Neural progenitor cell (in vitro differentiated cells): ENCODE measurements at regions not wholly inside any gene's neighbourhood (a gene's known extent, or its start where the extent isn't known, plus 50 kb on each side); places are given as distances from the start of the nearest gene placed in this dataset.

Experiments
- DNase-seq: peaks from one replicate; pipeline ENCODE4 v3.0.0-alpha.2; 2016; ENCODE audit warnings: low spot score
- H2AFZ ChIP-seq: fragments of 200-600 bp; sonication (generic); replicated peaks from 2 replicates; pipeline ENCODE4 v1.6.1; 2016; ENCODE audit warnings: antibody characterized with exemption
- H3F3A ChIP-seq: fragments of 200-600 bp; sonication (generic); 2 replicates; pipeline ENCODE4 v1.6.1; 2016; ENCODE audit warnings: antibody characterized with exemption, low read depth
- H3K27ac ChIP-seq: fragments of 200-600 bp; sonication (generic); 2 replicates; pipeline ENCODE4 v1.5.1; 2016; ENCODE audit warnings: mild to moderate bottlenecking
- H3K27me3 ChIP-seq: fragments of 200-600 bp; sonication (generic); 2 replicates; pipeline ENCODE4 v1.6.1; 2016; ENCODE audit warnings: mild to moderate bottlenecking, moderate library complexity
- H3K36me3 ChIP-seq: fragments of 200-600 bp; sonication (generic); 2 replicates; pipeline ENCODE4 v1.5.1; 2016
- H3K4me1 ChIP-seq: fragments of 200-600 bp; sonication (generic); 2 replicates; pipeline ENCODE4 v1.6.1; 2016; ENCODE audit warnings: mixed run types
- H3K4me2 ChIP-seq: fragments of 200-600 bp; sonication (generic); 2 replicates; pipeline ENCODE4 v1.6.1; 2016
- H3K4me3 ChIP-seq: fragments of 200-600 bp; sonication (generic); 2 replicates; pipeline ENCODE4 v1.5.1; 2016
- H3K79me2 ChIP-seq: fragments of 200-600 bp; sonication (generic); 2 replicates; pipeline ENCODE4 v1.6.1; 2016; ENCODE audit warnings: low read depth
- H3K9ac ChIP-seq: fragments of 200-600 bp; sonication (generic); 2 replicates; pipeline ENCODE4 v1.6.1; 2016
- H3K9me3 ChIP-seq: fragments of 200-600 bp; sonication (generic); 2 replicates; pipeline ENCODE4 v1.5.1; 2016; ENCODE audit warnings: low read depth
- H4K20me1 ChIP-seq: fragments of 200-600 bp; sonication (generic); 2 replicates; pipeline ENCODE4 v1.6.1; 2016; ENCODE audit warnings: low read depth
- H3K27ac Mint-ChIP-seq: 3 replicates; pipeline ENCODE4 v1.8.0; 2021; ENCODE audit warnings: mixed read lengths
- H3K27me3 Mint-ChIP-seq: 2 replicates; pipeline ENCODE4 v1.8.0; 2022; ENCODE audit warnings: low read depth, mild to moderate bottlenecking, inconsistent platforms, moderate library complexity, mixed read lengths; ENCODE audit not compliant: insufficient read depth
- H3K36me3 Mint-ChIP-seq: 3 replicates; pipeline ENCODE4 v1.8.0; 2021; ENCODE audit warnings: mixed read lengths
- H3K4me1 Mint-ChIP-seq: 3 replicates; pipeline ENCODE4 v1.8.0; 2021; ENCODE audit warnings: mixed read lengths
- H3K4me3 Mint-ChIP-seq: 3 replicates; pipeline ENCODE4 v1.8.0; 2021; ENCODE audit warnings: mild to moderate bottlenecking, moderate library complexity, mixed read lengths
- H3K9me3 Mint-ChIP-seq: 3 replicates; pipeline ENCODE4 v1.8.0; 2020; ENCODE audit warnings: mixed read lengths
- EZH2 ChIP-seq: fragments of 200-600 bp; sonication (generic); IDR thresholded peaks from 2 replicates; pipeline ENCODE4 v1.6.1; 2017; ENCODE audit warnings: antibody characterized with exemption, mild to moderate bottlenecking, moderate library complexity
- EZH2phosphoT487 ChIP-seq: fragments of 200-600 bp; sonication (generic); IDR thresholded peaks from 2 replicates; pipeline ENCODE4 v1.6.1; 2017; ENCODE audit warnings: antibody characterized with exemption
- TF ChIP-seq, protein P1 (sequence below): fragments of 200-600 bp; sonication (generic); IDR thresholded peaks from 2 replicates; pipeline ENCODE4 v1.5.1; 2017; ENCODE audit warnings: antibody characterized with exemption, mild to moderate bottlenecking

DNA sequence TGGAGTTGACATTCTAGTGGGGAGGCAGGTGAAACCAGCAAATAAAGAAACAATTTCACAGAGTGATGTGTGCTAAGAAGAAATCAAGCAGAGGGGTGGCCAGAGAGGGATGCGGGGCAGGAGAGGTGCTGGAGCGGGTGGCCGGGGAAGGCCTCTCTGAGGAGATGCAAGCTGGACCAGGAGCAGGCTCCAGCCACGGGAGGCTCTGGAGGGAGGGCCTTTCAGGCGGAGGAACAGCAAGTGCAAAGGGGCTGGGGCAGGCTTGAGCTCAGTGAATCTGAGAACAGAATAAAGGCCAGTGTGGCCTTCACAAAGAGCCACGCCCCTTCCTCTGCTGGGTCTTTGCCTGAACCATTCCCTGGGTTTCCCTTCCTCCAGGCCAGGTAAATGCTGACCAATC is 73.2 kb upstream of the NEURL1B start:
- H3K9ac ChIP-seq = no peak overlapping the region
- no peaks in the 10 kb centered on the region for H4K20me1 ChIP-seq
- H3K9me3 ChIP-seq = no peaks in the 10 kb centered on the region
- Mint-ChIP-seq H3K9me3 (no peaks in the 10 kb centered on the region), H3K27me3 (peaks cover 4% of the 10 kb centered on the region), H3K4me1 (peaks cover 32% of the 10 kb centered on the region), H3K4me3 (no peak overlapping the region), H3K36me3 (no peaks in the 10 kb centered on the region), H3K27ac (peak overlapping the region; percentile 68)
- TF ChIP-seq EZH2phosphoT487 (no peak), EZH2 (no peak)
- TF ChIP-seq, protein P1, sequence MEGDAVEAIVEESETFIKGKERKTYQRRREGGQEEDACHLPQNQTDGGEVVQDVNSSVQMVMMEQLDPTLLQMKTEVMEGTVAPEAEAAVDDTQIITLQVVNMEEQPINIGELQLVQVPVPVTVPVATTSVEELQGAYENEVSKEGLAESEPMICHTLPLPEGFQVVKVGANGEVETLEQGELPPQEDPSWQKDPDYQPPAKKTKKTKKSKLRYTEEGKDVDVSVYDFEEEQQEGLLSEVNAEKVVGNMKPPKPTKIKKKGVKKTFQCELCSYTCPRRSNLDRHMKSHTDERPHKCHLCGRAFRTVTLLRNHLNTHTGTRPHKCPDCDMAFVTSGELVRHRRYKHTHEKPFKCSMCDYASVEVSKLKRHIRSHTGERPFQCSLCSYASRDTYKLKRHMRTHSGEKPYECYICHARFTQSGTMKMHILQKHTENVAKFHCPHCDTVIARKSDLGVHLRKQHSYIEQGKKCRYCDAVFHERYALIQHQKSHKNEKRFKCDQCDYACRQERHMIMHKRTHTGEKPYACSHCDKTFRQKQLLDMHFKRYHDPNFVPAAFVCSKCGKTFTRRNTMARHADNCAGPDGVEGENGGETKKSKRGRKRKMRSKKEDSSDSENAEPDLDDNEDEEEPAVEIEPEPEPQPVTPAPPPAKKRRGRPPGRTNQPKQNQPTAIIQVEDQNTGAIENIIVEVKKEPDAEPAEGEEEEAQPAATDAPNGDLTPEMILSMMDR = no peak
- H3K36me3 ChIP-seq = no peaks in the 10 kb centered on the region
- no peak overlapping the region for H3K27ac ChIP-seq
- peaks cover 18% of the 10 kb centered on the region for H3F3A ChIP-seq
- no peak overlapping the region for H2AFZ ChIP-seq
- H3K27me3 ChIP-seq = no peaks in the 10 kb centered on the region
- H3K4me2 ChIP-seq = no peak overlapping the region
- H3K4me3 ChIP-seq = no peak overlapping the region
- no peak for DNase-seq
- H3K4me1 ChIP-seq = peaks cover 32% of the 10 kb centered on the region
- H3K79me2 ChIP-seq = no peaks in the 10 kb centered on the region

DNA sequence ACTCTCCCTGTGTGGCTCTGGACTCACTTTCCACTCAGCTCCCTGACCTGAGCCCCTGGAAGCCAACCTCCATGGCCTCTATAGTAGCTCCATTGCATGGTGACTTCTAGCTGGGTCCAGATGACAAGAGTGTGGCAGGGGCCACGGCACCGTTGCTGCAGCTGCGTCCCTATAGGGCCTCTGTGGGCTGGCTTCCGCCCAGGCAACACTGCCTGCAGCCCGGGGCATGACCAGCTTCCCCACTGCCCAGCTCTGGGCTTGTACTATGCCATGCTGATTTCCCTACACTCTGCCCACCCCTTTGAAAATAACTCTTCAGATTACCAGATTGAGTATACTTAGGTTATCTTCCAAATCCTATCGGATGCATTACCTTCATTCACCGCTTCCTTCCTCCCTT is 73.8 kb upstream of the NEURL1B start:
- peaks cover 27% of the 10 kb centered on the region for H3K4me1 Mint-ChIP-seq
- peaks cover 26% of the 10 kb centered on the region for H3K4me1 ChIP-seq
- no peak overlapping the region for H3K27ac ChIP-seq
- H3K4me3 ChIP-seq = no peak overlapping the region
- no peak overlapping the region for H2AFZ ChIP-seq
- no peaks in the 10 kb centered on the region for H3K9me3 Mint-ChIP-seq
- no peaks in the 10 kb centered on the region for H3K36me3 Mint-ChIP-seq
- no peak overlapping the region for H3K27ac Mint-ChIP-seq
- no peak for DNase-seq
- no peaks in the 10 kb centered on the region for H3K79me2 ChIP-seq
- H4K20me1 ChIP-seq = no peaks in the 10 kb centered on the region
- no peaks in the 10 kb centered on the region for H3K9me3 ChIP-seq
- H3F3A ChIP-seq = peaks cover 16% of the 10 kb centered on the region
- H3K9ac ChIP-seq = no peak overlapping the region
- no peak overlapping the region for H3K4me2 ChIP-seq
- no peaks in the 10 kb centered on the region for H3K27me3 ChIP-seq
- TF ChIP-seq, protein P1 = no peak
- TF ChIP-seq EZH2 = no peak
- TF ChIP-seq EZH2phosphoT487 = no peak
- H3K27me3 Mint-ChIP-seq = peaks cover 4% of the 10 kb centered on the region
- no peak overlapping the region for H3K4me3 Mint-ChIP-seq
- H3K36me3 ChIP-seq = no peaks in the 10 kb centered on the region

DNA sequence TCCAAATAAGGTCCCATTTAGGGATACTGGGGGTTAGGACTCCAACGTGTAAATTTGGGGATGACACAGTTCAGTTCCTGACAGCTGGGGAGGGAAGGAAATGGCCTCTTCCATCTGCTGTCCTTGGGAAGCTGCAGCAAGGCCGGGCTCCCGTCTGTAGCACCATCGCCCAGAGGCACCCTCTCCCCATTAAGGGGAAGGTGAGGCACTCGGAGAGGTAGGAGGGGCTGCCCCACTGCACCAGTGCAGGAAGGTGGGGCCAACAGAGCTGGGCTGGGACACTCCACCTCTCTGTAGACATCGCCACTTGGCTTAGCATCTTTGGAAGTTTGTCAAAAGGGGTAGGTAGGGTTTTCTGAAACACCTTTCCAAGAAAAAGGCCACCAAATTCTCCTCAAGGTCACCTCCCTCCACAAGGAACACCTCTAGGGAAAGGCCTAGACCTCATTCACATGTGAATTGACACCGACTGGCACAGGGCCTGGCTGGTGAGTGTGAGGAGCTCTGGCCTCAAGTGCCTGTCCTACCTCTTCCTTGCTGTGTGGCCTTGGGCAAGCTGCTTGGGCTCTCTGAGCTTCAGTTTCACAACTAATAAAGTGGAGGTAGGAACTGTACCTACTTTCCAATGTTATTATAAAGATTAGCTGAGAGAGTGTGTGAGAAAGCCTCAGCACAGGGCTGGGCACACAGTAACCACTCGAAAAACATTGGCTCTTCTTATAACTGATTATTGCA is 75.0 kb upstream of the NEURL1B start:
- Mint-ChIP-seq H3K27ac (no peak overlapping the region), H3K9me3 (no peaks in the 10 kb centered on the region)

DNA sequence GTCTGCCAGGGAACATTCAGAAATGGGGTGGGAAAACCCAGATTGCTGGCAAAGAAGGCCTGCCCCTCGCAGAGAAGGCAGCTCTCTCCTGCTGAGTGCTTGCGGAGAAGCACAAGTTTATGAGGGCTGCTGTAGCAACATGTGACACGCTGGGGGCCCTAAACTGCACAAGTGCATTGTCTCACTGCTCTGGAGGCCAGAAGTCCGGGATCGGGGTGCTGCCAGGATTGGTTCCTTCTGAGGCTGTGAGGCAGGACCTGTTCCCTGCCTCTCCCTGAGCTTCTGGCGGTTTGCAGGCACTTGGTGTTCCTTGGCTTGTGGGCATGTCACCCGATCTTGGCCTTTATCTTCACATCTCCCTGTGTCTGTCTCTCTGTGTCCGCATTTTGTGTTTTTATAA is 75.6 kb upstream of the NEURL1B start:
- peaks cover 5% of the 10 kb centered on the region for H3K27me3 Mint-ChIP-seq
- peaks cover 18% of the 10 kb centered on the region for H3K4me1 Mint-ChIP-seq
- Histone ChIP-seq H2AFZ (no peak overlapping the region), H4K20me1 (no peaks in the 10 kb centered on the region), H3K36me3 (no peaks in the 10 kb centered on the region), H3K4me1 (peaks cover 11% of the 10 kb centered on the region), H3K27ac (no peak overlapping the region), H3K4me2 (no peak overlapping the region), H3K27me3 (no peaks in the 10 kb centered on the region), H3K4me3 (no peak overlapping the region), H3K79me2 (no peaks in the 10 kb centered on the region), H3K9me3 (no peaks in the 10 kb centered on the region), H3K9ac (no peak overlapping the region), H3F3A (peaks cover 5% of the 10 kb centered on the region)
- no peaks in the 10 kb centered on the region for H3K9me3 Mint-ChIP-seq
- DNase-seq = no peak
- no peak overlapping the region for H3K27ac Mint-ChIP-seq
- TF ChIP-seq EZH2phosphoT487 (no peak), EZH2 (no peak)
- TF ChIP-seq, protein P1 = no peak
- H3K4me3 Mint-ChIP-seq = no peak overlapping the region
- H3K36me3 Mint-ChIP-seq = no peaks in the 10 kb centered on the region

More for the DNA sequence above, 75.0 kb upstream of the NEURL1B start:
- H3K9ac ChIP-seq = no peak overlapping the region
- no peaks in the 10 kb centered on the region for H3K36me3 ChIP-seq
- H3K27ac ChIP-seq = no peak overlapping the region
- Mint-ChIP-seq H3K4me3 (no peak overlapping the region), H3K36me3 (no peaks in the 10 kb centered on the region), H3K4me1 (peaks cover 21% of the 10 kb centered on the region), H3K27me3 (peaks cover 4% of the 10 kb centered on the region)
- DNase-seq = no peak
- peaks cover 14% of the 10 kb centered on the region for H3K4me1 ChIP-seq
- H2AFZ ChIP-seq = no peak overlapping the region
- H3K4me3 ChIP-seq = no peak overlapping the region
- no peak overlapping the region for H3K4me2 ChIP-seq
- peaks cover 5% of the 10 kb centered on the region for H3F3A ChIP-seq
- no peak for TF ChIP-seq EZH2
- H4K20me1 ChIP-seq = no peaks in the 10 kb centered on the region
- H3K27me3 ChIP-seq = no peaks in the 10 kb centered on the region
- H3K79me2 ChIP-seq = no peaks in the 10 kb centered on the region
- no peaks in the 10 kb centered on the region for H3K9me3 ChIP-seq
